ENCODE measurements at regions not wholly inside any gene's neighbourhood (a gene's known extent, or its start where the extent isn't known, plus 50 kb on each side); places are given as distances from the start of the nearest gene placed in this dataset.

DNA sequence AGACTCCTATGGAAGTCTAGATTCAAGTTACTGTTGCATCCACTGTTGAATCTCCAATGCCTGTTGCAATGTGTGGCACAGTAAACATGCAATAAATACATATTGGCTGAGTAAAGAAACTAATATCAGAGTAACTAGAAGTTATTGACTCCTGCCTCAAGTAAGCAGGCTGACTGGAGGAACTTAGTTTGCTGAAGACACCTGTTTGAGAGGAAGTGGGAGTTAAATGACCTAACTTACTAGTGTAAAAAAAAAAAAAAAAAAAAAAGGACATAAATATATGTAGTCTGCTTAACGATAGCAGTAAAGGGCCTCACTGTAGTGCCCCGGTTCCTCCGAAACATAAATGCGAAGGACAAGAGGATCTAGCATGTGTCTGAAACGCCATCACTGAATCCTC lies 249.8 kb upstream of the PRDM1 start:
- H3K36me3 Mint-ChIP-seq (ENCODE audit: low read depth) = peaks cover 10% of the 10 kb centered on the region
- H3K27ac Mint-ChIP-seq = no peak overlapping the region
- no peak for DNase-seq (ENCODE audit: low spot score)
- peaks cover 3% of the 10 kb centered on the region for H3K27me3 Mint-ChIP-seq (ENCODE audit: insufficient read depth)
- H3K4me1 Mint-ChIP-seq (ENCODE audit: low read depth) = peaks cover 31% of the 10 kb centered on the region
- H3K9me3 Mint-ChIP-seq = no peaks in the 10 kb centered on the region
- H3K4me3 Mint-ChIP-seq = no peak overlapping the region
- intact Hi-C loops (cut with micrococcal nuclease) = no loop called here

DNA sequence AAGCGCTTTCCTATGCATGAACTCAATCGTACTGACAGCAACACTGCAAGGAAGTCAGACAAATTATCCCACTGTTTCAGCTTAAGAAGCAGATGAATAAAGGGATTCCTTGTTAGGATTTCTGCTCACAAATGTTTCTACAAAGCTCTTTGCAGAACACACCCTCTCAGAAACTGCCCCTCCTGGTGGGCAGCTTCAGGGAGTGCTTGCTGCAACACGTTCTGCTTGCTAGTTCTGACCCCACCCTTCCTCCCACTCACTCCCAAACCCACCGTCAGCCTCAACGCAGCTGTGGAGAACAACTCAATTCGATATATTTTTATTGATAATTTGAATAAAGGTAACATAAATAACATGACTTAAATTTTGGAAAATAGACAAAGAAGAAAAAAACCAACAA lies 250.8 kb upstream of the PRDM1 start:
- Mint-ChIP-seq H3K9me3 (no peaks in the 10 kb centered on the region), H3K4me3 (no peak overlapping the region), H3K27ac (no peak overlapping the region), H3K36me3 (ENCODE audit: low read depth) (peaks cover 6% of the 10 kb centered on the region), H3K27me3 (ENCODE audit: insufficient read depth) (peaks cover 3% of the 10 kb centered on the region), H3K4me1 (ENCODE audit: low read depth) (peaks cover 31% of the 10 kb centered on the region)
- intact Hi-C loops (cut with micrococcal nuclease) = no loop called here
- no peak for DNase-seq (ENCODE audit: low spot score)

DNA sequence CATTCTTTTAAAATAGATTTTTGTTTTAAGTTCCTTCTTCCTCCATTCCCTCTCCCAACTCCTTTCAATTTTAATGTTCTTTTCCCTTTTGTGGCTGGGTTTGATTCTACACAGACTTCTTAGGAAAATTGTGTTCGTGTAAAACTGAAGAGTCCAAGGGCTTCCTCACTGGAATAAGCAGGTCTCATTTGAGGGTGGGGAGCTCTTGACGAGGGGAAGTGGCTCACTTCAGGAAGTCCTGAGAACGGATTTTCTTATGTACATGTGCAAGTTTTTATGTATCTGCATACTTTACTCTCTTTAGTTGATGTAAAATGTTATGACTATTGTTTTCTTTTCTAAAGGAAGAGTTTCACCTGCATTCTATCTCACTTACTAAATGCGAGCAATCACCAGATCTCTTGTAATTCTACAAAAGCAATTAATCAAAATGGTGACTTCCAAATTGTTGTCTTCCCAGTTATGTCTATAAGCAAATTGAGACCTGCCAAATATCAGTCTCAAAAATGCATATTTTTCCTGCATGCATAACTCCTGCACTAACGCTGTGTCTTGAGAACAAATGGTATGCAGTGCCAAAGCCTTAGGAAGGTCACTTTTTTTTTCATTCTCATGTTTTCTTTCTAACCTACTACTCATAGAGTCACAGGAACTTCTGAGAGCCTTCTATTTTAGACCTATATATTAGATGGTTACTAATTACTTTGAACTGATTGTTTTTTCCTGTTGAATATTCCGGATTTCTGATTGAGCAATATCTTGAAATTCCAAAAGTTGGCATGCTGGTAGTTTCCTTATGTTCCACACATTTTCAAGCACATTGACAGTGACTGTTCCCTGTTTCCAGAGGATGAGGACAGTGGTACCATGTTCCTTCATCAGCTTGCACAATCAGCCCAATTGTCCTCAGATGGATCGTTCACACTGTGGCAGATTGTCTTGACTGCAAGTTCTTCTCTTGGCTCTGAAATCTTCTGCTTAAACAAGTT lies 251.9 kb upstream of the PRDM1 start:
- DNase-seq (ENCODE audit: low spot score) = no peak
- Mint-ChIP-seq H3K4me1 (ENCODE audit: low read depth) (peaks cover 31% of the 10 kb centered on the region), H3K27ac (no peak overlapping the region), H3K4me3 (no peak overlapping the region), H3K36me3 (ENCODE audit: low read depth) (peaks cover 4% of the 10 kb centered on the region), H3K27me3 (ENCODE audit: insufficient read depth) (peaks cover 2% of the 10 kb centered on the region), H3K9me3 (no peaks in the 10 kb centered on the region)
- intact Hi-C loops (cut with micrococcal nuclease) = no loop called here

DNA sequence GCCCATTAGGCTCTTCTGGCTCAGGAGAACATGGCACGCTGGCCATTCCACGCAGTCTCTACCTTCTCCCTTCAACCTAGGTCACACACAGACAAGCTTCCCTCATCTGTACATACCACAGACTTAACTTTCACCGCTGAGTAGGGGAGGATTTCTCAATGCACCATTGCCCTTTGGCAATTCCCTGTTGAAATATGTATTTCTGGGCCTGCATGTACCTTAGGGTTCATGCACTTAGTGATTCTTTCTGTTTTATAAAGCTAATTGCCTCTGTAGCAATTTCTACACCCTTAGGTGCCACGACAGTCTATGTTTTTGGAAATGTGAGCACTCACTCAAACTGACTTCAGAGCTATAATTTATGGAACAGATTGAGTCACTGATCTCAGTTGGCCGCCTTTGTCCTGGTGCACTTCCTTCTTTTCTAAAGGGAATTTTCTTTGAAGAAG lies 253.8 kb upstream of the PRDM1 start:
- Mint-ChIP-seq H3K27me3 (ENCODE audit: insufficient read depth) (peaks cover 2% of the 10 kb centered on the region), H3K27ac (no peak overlapping the region), H3K9me3 (peaks cover 11% of the 10 kb centered on the region), H3K4me3 (no peak overlapping the region), H3K4me1 (ENCODE audit: low read depth) (peaks cover 31% of the 10 kb centered on the region), H3K36me3 (ENCODE audit: low read depth) (peaks cover 10% of the 10 kb centered on the region)
- intact Hi-C loops (cut with micrococcal nuclease) = no loop called here
- no peak for DNase-seq (ENCODE audit: low spot score)

DNA sequence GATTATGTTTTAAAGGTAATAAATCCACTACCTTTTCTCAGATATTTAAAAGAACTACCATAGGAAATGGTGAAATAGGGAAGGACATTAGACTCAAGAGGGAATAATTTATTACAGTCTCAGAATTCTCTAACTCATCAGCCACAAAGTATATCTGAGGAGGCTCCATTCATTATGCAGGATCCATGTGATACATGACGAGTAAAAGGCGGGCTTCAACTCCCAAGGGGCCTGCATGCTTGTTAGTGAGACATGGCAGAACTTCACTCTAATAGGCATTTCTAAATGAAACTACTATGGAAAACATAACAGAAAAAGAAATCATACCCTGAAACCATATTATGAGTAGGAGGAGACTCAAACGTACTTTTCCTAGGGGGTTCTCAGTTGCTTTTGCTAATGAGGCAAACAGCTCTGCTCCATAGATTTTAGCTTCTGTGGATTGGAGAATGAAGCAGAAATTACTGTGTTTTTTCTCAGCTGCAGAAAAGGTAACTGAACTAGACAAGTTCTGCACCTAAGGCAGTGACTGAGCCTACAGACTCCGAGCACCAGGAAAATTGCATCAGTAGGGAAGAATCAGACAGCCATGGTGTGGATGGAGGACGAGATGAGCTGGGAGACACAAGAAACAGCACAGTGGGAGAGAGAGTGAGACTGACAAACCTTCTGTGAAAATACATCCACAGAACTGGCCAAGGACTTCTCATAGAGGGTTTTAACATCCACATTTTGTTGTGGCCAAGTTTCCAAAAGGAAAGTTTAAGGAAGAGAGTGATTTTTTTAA lies 254.6 kb upstream of the PRDM1 start:
- Mint-ChIP-seq H3K27me3 (ENCODE audit: insufficient read depth) (peaks cover 3% of the 10 kb centered on the region), H3K9me3 (peaks cover 19% of the 10 kb centered on the region), H3K4me1 (ENCODE audit: low read depth) (peaks cover 26% of the 10 kb centered on the region), H3K4me3 (no peak overlapping the region), H3K27ac (no peak overlapping the region), H3K36me3 (ENCODE audit: low read depth) (peaks cover 16% of the 10 kb centered on the region)
- DNase-seq (ENCODE audit: low spot score) = no peak
- intact Hi-C loops (cut with micrococcal nuclease) = no loop called here

DNA sequence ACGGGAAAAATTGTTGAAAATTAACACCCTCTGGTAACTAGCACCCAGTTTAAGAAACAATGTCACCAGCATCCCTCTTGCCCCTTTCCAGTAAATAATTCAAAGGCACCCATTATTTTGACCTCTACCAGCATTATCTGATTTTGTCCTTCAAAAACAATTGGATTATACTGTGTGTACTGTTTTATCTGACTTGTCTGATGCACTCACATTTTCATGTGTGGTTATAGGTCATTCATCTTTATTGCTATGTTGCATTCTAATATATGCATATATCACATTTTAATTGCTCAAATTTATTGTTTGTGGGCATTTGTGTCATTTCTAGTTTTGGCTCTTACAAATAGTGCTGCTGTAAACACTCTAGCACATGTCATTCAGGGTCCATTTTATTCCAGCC lies 260.9 kb upstream of the PRDM1 start:
- Mint-ChIP-seq H3K4me3 (no peak overlapping the region), H3K4me1 (ENCODE audit: low read depth) (peaks cover 11% of the 10 kb centered on the region), H3K36me3 (ENCODE audit: low read depth) (peaks cover 28% of the 10 kb centered on the region), H3K27me3 (ENCODE audit: insufficient read depth) (peaks cover 2% of the 10 kb centered on the region), H3K9me3 (peaks cover 41% of the 10 kb centered on the region), H3K27ac (no peak overlapping the region)
- DNase-seq (ENCODE audit: low spot score) = no peak
- intact Hi-C loops (cut with micrococcal nuclease) = no loop called here

DNA sequence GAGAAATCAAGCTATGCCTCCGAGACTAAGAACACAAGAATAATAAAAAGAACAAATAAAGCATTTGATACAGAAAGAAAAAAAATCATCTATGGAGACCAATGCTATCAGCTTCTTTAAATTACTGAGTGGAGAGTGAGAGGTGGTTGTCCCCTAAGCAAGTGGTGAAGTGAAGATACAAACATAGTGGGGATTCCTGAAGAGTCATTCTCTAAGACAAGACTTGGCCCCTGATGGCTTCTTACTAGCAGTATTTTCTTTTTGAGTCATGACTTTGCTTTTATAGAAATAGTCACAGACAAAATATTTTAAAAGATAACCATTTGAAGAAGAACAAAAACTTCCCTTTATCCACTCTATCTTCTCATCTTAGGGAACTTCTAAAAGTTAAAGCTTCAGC lies 261.4 kb upstream of the PRDM1 start:
- Mint-ChIP-seq H3K9me3 (peaks cover 46% of the 10 kb centered on the region), H3K4me1 (ENCODE audit: low read depth) (peaks cover 11% of the 10 kb centered on the region), H3K27me3 (ENCODE audit: insufficient read depth) (peaks cover 2% of the 10 kb centered on the region), H3K36me3 (ENCODE audit: low read depth) (peaks cover 33% of the 10 kb centered on the region), H3K27ac (peak overlapping the region; percentile 49), H3K4me3 (no peak overlapping the region)
- intact Hi-C loops (cut with micrococcal nuclease) = no loop called here
- no peak for DNase-seq (ENCODE audit: low spot score)

DNA sequence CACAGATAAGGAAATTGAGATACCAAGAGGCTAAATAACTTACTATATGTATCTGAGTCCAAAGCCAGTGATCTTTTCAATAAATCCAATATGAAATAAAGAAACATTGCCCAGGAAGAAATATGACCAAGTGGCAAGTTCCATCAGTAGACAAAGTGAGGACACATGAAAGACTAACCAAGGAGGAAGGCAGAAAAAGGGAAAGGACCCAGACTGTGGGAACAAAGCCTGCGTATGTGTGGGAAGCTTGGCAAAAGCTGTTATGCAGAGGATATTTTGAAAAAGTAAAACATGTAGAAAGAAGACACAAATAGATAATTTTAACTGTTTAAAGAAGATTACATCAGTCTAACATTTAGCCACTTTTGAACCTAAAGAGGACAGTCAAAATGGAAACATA lies 264.4 kb upstream of the PRDM1 start:
- Mint-ChIP-seq H3K4me1 (ENCODE audit: low read depth) (peaks cover 25% of the 10 kb centered on the region), H3K27ac (no peak overlapping the region), H3K27me3 (ENCODE audit: insufficient read depth) (no peaks in the 10 kb centered on the region), H3K9me3 (peaks cover 30% of the 10 kb centered on the region), H3K4me3 (no peak overlapping the region), H3K36me3 (ENCODE audit: low read depth) (peaks cover 28% of the 10 kb centered on the region)
- no peak for DNase-seq (ENCODE audit: low spot score)
- intact Hi-C loops (cut with micrococcal nuclease) = no loop called here

DNA sequence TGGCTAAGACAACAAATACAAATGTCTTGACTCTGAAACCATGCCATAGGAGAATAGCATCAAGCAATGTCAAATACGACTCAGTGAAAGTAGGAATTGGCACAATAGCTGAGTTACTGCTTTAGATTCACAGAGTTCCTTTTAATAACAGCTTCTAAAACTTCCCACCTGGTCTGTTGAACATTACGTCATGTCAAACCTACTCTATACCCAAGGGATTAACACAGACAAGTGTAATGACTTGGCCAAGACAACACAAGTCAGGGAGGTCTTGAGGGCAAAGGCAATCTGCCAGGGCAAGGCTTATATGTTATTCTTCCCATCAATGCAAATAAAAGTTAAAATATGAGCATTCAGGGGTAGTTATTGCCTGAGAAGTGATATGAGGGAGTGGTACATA lies 265.1 kb upstream of the PRDM1 start:
- no peaks in the 10 kb centered on the region for H3K27me3 Mint-ChIP-seq (ENCODE audit: insufficient read depth)
- H3K4me1 Mint-ChIP-seq (ENCODE audit: low read depth) = peaks cover 32% of the 10 kb centered on the region
- H3K4me3 Mint-ChIP-seq = no peak overlapping the region
- H3K27ac Mint-ChIP-seq = no peak overlapping the region
- intact Hi-C loops (cut with micrococcal nuclease) = no loop called here
- no peak for DNase-seq (ENCODE audit: low spot score)
- H3K9me3 Mint-ChIP-seq = peaks cover 24% of the 10 kb centered on the region
- H3K36me3 Mint-ChIP-seq (ENCODE audit: low read depth) = peaks cover 29% of the 10 kb centered on the region

DNA sequence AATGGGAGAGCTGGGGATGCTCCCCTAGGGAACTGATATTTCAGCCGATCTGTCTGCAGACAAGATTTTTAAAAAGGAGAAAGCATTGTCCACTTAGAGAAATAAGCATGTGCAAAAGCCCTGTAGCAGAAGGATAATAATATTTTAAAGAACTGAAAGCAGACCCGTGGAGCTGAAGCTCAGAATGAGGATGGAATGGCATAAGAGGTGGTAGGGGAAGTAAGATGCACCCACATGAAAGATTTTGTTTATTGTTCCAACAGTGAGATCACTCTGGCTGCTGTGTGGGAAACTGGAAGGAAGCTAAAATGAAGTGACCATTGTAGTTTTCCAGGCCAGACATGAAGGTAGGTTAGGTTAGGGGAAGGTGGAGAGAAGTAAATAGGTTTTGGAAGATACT lies 266.4 kb upstream of the PRDM1 start:
- Mint-ChIP-seq H3K27ac (no peak overlapping the region), H3K36me3 (ENCODE audit: low read depth) (peaks cover 29% of the 10 kb centered on the region), H3K4me1 (ENCODE audit: low read depth) (peaks cover 38% of the 10 kb centered on the region), H3K9me3 (peaks cover 24% of the 10 kb centered on the region), H3K27me3 (ENCODE audit: insufficient read depth) (no peaks in the 10 kb centered on the region), H3K4me3 (no peak overlapping the region)
- DNase-seq (ENCODE audit: low spot score) = no peak
- intact Hi-C loops (cut with micrococcal nuclease) = no loop called here

DNA sequence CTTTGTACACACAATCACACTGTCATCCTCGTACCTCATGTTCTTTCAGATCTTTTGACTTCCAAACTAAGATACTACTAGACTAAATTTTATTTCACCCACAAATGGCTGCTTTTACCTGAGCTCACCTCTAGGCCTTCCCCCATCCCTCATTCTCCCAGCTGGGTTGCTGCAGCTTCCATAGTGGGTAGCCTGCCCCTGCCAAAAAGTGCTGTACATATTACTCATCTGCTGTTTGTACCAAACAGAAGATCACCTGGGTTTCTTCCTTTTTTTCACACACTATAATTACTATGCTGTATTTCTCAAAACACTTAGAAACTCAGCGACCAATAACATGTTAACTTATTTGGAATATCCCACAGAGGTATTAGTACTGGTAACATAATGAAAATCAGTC lies 267.6 kb upstream of the PRDM1 start:
- no peak for DNase-seq (ENCODE audit: low spot score)
- no peak overlapping the region for H3K27ac Mint-ChIP-seq
- H3K27me3 Mint-ChIP-seq (ENCODE audit: insufficient read depth) = no peaks in the 10 kb centered on the region
- H3K9me3 Mint-ChIP-seq = peaks cover 24% of the 10 kb centered on the region
- H3K4me1 Mint-ChIP-seq (ENCODE audit: low read depth) = peaks cover 46% of the 10 kb centered on the region
- peaks cover 35% of the 10 kb centered on the region for H3K36me3 Mint-ChIP-seq (ENCODE audit: low read depth)
- intact Hi-C loops (cut with micrococcal nuclease) = no loop called here
- H3K4me3 Mint-ChIP-seq = no peak overlapping the region

DNA sequence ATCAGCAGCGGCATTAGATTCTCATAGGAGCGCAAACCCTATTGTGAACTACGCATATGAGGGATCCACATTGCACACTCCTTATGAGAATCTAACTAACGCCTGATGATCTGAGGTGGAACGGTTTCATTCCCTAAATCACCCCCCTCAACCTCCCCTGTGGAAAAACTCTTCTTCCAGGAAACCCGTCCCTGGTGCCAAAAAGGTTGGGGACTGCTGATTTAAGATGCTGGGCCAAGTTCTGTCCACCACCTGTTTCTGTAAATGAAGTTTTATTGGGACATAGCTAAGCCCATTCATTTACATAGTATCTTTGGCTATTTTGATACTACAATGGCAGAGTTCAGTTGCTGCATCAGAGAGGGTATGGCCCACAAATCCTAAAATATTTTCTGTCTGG lies 268.2 kb upstream of the PRDM1 start:
- Mint-ChIP-seq H3K36me3 (ENCODE audit: low read depth) (peaks cover 33% of the 10 kb centered on the region), H3K27me3 (ENCODE audit: insufficient read depth) (no peaks in the 10 kb centered on the region)

DNA sequence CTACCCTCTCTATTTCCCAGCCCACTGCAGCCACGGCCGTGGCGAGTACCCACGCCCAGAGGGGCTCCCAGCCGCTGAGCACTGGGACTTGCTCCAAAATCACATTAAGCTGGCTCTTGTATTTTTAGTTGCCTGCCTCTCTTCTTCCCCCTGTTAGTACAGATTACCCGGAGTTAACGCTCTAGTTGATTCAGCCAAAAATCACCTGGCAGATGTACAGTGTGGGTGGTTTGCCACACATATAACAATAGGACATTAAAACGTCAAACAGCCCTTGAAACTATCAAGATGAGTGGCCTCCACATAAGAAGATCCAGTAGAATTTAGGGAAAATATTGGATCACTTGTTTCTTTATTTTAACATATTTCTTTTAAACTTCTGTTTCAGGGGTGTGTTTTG lies 268.8 kb upstream of the PRDM1 start:
- no peak for DNase-seq (ENCODE audit: low spot score)
- no peak overlapping the region for H3K27ac Mint-ChIP-seq
- H3K36me3 Mint-ChIP-seq (ENCODE audit: low read depth) = peaks cover 32% of the 10 kb centered on the region
- peaks cover 19% of the 10 kb centered on the region for H3K9me3 Mint-ChIP-seq
- intact Hi-C loops (cut with micrococcal nuclease) = no loop called here
- no peaks in the 10 kb centered on the region for H3K27me3 Mint-ChIP-seq (ENCODE audit: insufficient read depth)
- peaks cover 55% of the 10 kb centered on the region for H3K4me1 Mint-ChIP-seq (ENCODE audit: low read depth)
- H3K4me3 Mint-ChIP-seq = no peak overlapping the region

More for the DNA sequence above, 268.2 kb upstream of the PRDM1 start:
- Mint-ChIP-seq H3K27ac (no peak overlapping the region), H3K9me3 (peaks cover 24% of the 10 kb centered on the region), H3K4me3 (no peak overlapping the region), H3K4me1 (ENCODE audit: low read depth) (peaks cover 51% of the 10 kb centered on the region)
- no peak for DNase-seq (ENCODE audit: low spot score)
- intact Hi-C loops (cut with micrococcal nuclease) = no loop called here
